ENCODE measurements at regions not wholly inside any gene's neighbourhood (a gene's known extent, or its start where the extent isn't known, plus 50 kb on each side); places are given as distances from the start of the nearest gene placed in this dataset.

GRCh38 chr20:24109008-24109407 is 120.4 kb upstream of the GGTLC1 start:
- TF ChIP-seq, protein P1, sequence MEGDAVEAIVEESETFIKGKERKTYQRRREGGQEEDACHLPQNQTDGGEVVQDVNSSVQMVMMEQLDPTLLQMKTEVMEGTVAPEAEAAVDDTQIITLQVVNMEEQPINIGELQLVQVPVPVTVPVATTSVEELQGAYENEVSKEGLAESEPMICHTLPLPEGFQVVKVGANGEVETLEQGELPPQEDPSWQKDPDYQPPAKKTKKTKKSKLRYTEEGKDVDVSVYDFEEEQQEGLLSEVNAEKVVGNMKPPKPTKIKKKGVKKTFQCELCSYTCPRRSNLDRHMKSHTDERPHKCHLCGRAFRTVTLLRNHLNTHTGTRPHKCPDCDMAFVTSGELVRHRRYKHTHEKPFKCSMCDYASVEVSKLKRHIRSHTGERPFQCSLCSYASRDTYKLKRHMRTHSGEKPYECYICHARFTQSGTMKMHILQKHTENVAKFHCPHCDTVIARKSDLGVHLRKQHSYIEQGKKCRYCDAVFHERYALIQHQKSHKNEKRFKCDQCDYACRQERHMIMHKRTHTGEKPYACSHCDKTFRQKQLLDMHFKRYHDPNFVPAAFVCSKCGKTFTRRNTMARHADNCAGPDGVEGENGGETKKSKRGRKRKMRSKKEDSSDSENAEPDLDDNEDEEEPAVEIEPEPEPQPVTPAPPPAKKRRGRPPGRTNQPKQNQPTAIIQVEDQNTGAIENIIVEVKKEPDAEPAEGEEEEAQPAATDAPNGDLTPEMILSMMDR (IDR thresholded peaks at IDR 0.05) = no peak
- TF ChIP-seq POLR2A (IDR thresholded peaks at IDR 0.05) = no peak

Measured in Peyer's patch (tissue), 4 donors.